ENCODE measurements at regions not wholly inside any gene's neighbourhood (a gene's known extent, or its start where the extent isn't known, plus 50 kb on each side); places are given as distances from the start of the nearest gene placed in this dataset.

DNA sequence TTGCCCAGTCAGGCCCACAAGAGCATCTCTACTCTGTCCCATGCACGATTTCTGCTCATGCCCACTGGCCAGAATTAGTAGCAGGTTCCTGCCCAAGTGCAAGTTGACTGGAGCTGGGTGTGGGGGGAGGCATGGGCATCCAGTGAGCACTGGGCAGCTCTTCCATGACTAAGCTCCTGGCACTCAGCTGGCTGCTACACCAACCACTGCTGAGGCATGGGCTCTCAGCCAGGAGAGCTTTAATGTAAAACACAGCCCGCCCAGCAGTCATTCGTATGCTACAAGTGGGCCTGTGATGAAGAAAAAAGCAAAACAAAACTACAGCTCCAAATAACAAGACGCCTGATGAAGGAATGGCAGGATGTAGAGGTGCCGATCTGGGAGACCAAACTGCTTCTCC lies 335.4 kb upstream of the PFKP start:
- H3K9ac ChIP-seq (ENCODE audit: low read length in 3 of 3): no peak overlapping the region
- intact Hi-C loops (cut with DNase I): no loop called here
- TF ChIP-seq, protein P1, sequence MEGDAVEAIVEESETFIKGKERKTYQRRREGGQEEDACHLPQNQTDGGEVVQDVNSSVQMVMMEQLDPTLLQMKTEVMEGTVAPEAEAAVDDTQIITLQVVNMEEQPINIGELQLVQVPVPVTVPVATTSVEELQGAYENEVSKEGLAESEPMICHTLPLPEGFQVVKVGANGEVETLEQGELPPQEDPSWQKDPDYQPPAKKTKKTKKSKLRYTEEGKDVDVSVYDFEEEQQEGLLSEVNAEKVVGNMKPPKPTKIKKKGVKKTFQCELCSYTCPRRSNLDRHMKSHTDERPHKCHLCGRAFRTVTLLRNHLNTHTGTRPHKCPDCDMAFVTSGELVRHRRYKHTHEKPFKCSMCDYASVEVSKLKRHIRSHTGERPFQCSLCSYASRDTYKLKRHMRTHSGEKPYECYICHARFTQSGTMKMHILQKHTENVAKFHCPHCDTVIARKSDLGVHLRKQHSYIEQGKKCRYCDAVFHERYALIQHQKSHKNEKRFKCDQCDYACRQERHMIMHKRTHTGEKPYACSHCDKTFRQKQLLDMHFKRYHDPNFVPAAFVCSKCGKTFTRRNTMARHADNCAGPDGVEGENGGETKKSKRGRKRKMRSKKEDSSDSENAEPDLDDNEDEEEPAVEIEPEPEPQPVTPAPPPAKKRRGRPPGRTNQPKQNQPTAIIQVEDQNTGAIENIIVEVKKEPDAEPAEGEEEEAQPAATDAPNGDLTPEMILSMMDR (IDR thresholded peaks at IDR 0.05; ENCODE audit: borderline replicate concordance, extremely low read depth, insufficient read depth): no peak
- H3K27me3 ChIP-seq (ENCODE audit: control insufficient read depth, insufficient read depth, low read length): no peaks in the 10 kb centered on the region
- H3K36me3 ChIP-seq (ENCODE audit: control insufficient read depth in 2 of 3, insufficient read depth in 3 of 3, low read length in 3 of 3): no peaks in the 10 kb centered on the region
- DNase-seq (no peak), FAIRE-seq (no peak)
- H3K27ac ChIP-seq (ENCODE audit: low read depth in 2 of 2, low read length in 2 of 2): no peak overlapping the region
- H3K9me3 ChIP-seq (ENCODE audit: control insufficient read depth in 2 of 3, insufficient read depth in 1 of 3, low read length in 3 of 3): peaks cover 0 to 3% (median 0%) of the 10 kb centered on the region in 3 donors
- H3K4me1 ChIP-seq (ENCODE audit: control insufficient read depth in 2 of 3, insufficient read depth in 2 of 3, low read depth in 1 of 3, low read length in 3 of 3): no peaks in the 10 kb centered on the region
- no peak overlapping the region for H3K4me3 ChIP-seq (ENCODE audit: low read length in 3 of 3)

DNA sequence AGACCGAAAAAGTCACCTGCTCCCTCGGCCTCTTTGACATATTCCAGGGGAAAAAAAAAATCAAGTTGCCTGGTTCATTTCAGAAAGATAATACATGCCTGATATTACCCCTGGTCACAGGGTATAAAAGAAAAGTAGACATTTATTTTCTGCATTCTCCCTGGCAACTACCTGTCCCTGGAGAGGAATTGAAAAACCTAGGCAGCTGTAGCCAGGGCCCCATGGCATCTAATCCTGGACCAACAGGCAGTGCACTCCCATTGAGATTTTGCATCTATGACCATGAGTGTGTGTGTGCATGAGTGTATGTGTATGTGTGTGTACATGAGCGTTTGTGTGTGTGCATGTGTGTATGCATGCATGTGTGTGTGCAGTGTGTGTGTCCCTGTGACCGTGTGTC lies 338.2 kb upstream of the PFKP start:
- no peak overlapping the region for H3K4me3 ChIP-seq (ENCODE audit: low read length in 3 of 3)
- TF ChIP-seq, protein P1 (IDR thresholded peaks at IDR 0.05; ENCODE audit: borderline replicate concordance, extremely low read depth, insufficient read depth): no peak
- no peak for DNase-seq
- H3K4me1 ChIP-seq (ENCODE audit: control insufficient read depth in 2 of 3, insufficient read depth in 2 of 3, low read depth in 1 of 3, low read length in 3 of 3): no peaks in the 10 kb centered on the region
- no peak for FAIRE-seq
- intact Hi-C loops (cut with DNase I): no loop called here
- peaks cover 0 to 3% (median 0%) of the 10 kb centered on the region in 3 donors for H3K9me3 ChIP-seq (ENCODE audit: control insufficient read depth in 2 of 3, insufficient read depth in 1 of 3, low read length in 3 of 3)
- H3K27me3 ChIP-seq (ENCODE audit: control insufficient read depth, insufficient read depth, low read length): no peaks in the 10 kb centered on the region
- H3K36me3 ChIP-seq (ENCODE audit: control insufficient read depth in 2 of 3, insufficient read depth in 3 of 3, low read length in 3 of 3): no peaks in the 10 kb centered on the region
- H3K9ac ChIP-seq (ENCODE audit: low read length in 3 of 3): no peak overlapping the region
- H3K27ac ChIP-seq (ENCODE audit: low read depth in 2 of 2, low read length in 2 of 2): no peak overlapping the region

DNA sequence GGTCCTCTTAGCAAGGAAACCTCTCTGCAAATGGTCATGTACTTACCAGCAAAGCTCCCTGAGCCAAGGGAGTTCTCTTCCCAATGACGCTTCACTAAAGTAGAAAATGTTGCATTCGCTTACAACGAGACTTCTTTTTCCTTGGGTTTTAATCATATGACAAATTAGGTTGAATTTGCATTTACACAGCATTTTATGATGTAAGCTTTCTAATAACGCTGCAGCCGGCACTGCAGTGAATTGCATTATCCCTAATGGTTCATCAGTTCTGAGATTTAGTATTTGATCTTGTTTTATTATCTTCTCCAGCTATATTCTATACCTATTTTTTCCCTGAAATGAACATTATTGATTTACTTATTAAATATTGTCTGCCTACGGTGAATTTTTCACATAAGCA lies 339.3 kb upstream of the PFKP start:
- H3K36me3 ChIP-seq (ENCODE audit: control insufficient read depth in 2 of 3, insufficient read depth in 3 of 3, low read length in 3 of 3): no peaks in the 10 kb centered on the region
- FAIRE-seq (no peak), DNase-seq (no peak)
- intact Hi-C loops (cut with DNase I): no loop called here
- no peak overlapping the region for H3K9ac ChIP-seq (ENCODE audit: low read length in 3 of 3)
- peaks cover 0 to 3% (median 0%) of the 10 kb centered on the region in 3 donors for H3K9me3 ChIP-seq (ENCODE audit: control insufficient read depth in 2 of 3, insufficient read depth in 1 of 3, low read length in 3 of 3)
- H3K27me3 ChIP-seq (ENCODE audit: control insufficient read depth, insufficient read depth, low read length): no peaks in the 10 kb centered on the region
- no peak overlapping the region for H3K27ac ChIP-seq (ENCODE audit: low read depth in 2 of 2, low read length in 2 of 2)
- H3K4me3 ChIP-seq (ENCODE audit: low read length in 3 of 3): no peak overlapping the region
- TF ChIP-seq, protein P1 (IDR thresholded peaks at IDR 0.05; ENCODE audit: borderline replicate concordance, extremely low read depth, insufficient read depth): no peak
- H3K4me1 ChIP-seq (ENCODE audit: control insufficient read depth in 2 of 3, insufficient read depth in 2 of 3, low read depth in 1 of 3, low read length in 3 of 3): no peaks in the 10 kb centered on the region

DNA sequence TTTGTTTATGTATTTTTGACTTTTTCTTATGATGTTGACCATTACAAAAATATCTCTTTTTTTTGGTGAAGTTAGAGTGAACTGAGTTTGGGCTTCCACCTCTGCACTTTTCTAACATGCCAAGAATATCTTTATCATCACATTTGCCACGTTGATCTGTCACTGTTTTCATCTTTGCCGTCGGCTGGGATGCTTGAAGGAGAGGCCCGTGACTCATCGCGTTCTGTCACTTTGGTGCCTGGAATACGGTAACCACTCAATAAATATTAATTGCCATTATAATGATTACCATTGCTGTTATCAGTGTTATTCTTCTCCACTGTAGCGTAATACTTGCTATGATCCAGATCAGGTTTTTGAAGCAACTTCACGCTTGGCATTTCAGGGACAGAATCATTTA lies 350.8 kb upstream of the PFKP start:
- FAIRE-seq (no peak), DNase-seq (no peak)
- intact Hi-C loops (cut with DNase I): no loop called here
- H3K4me3 ChIP-seq (ENCODE audit: low read length in 3 of 3): no peak overlapping the region
- no peaks in the 10 kb centered on the region for H3K9me3 ChIP-seq (ENCODE audit: control insufficient read depth in 2 of 3, insufficient read depth in 1 of 3, low read length in 3 of 3)
- no peaks in the 10 kb centered on the region for H3K27me3 ChIP-seq (ENCODE audit: control insufficient read depth, insufficient read depth, low read length)
- H3K27ac ChIP-seq (ENCODE audit: low read depth in 2 of 2, low read length in 2 of 2): no peak overlapping the region
- TF ChIP-seq, protein P1 (IDR thresholded peaks at IDR 0.05; ENCODE audit: borderline replicate concordance, extremely low read depth, insufficient read depth): no peak
- H3K36me3 ChIP-seq (ENCODE audit: control insufficient read depth in 2 of 3, insufficient read depth in 3 of 3, low read length in 3 of 3): no peaks in the 10 kb centered on the region
- no peak overlapping the region for H3K9ac ChIP-seq (ENCODE audit: low read length in 3 of 3)
- H3K4me1 ChIP-seq (ENCODE audit: control insufficient read depth in 2 of 3, insufficient read depth in 2 of 3, low read depth in 1 of 3, low read length in 3 of 3): no peaks in the 10 kb centered on the region

Measured in kidney (tissue), 13 donors.